Limb (tissue), 2 donors: ENCODE measurements at regions not wholly inside any gene's neighbourhood (a gene's known extent, or its start where the extent isn't known, plus 50 kb on each side); places are given as distances from the start of the nearest gene placed in this dataset.
A peak's percentile ranks its signal among the peaks of the same experiment; 100 is the strongest.
"Not testable (repeated sequence)": the region's sequence is repeated elsewhere in the genome, so short reads cannot be mapped to it uniquely, and the experiment has no call there.

ENCODE experiments used
- DNase-seq, 2 donors: peaks; one replicate each; pipeline ENCODE4 v3.0.0-alpha.2; 2016; ENCODE audit errors: extremely low spot score in 2 of 2

DNA sequence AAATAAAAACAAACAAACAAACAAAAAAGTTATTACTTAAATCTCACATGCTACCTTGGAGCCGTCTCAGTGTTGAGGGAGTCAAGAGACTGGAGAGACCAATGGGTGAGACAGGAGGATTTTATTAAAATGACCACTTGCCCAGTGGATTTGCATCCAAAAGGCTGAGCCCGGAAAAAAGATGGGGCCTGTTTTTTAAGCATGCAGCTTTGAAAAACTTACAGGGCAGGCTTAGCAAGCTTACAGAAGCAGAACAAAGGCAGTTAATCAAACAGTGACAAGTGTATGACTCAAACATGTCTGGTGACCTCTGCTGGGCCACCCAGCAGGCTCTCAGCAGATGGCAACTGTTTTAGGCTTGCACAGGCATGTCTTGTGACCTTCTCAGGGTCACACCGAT, 82.5 kb downstream of the POTEH start:
- DNase-seq: not testable (repeated sequence)

DNA sequence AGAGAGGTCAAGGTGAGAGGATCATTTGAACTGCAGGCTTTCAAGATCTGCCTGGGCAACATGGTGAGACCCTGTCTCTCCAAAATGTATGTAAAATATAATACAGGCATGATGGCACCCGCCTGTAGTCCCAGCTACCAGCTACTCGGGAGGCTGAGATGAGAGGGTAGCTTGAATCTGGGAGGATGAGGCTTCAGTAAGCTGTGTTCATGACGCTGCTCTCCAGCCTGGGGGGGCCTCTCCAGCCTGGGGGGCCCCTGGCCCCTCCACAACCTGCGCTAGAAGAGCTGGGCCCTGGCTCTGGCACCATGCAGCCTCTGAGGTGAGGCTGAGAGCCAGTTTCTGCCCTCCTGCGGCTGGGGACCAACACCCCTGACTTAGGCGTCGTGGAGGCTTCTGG, 85.3 kb downstream of the POTEH start:
- not testable (repeated sequence) for DNase-seq

DNA sequence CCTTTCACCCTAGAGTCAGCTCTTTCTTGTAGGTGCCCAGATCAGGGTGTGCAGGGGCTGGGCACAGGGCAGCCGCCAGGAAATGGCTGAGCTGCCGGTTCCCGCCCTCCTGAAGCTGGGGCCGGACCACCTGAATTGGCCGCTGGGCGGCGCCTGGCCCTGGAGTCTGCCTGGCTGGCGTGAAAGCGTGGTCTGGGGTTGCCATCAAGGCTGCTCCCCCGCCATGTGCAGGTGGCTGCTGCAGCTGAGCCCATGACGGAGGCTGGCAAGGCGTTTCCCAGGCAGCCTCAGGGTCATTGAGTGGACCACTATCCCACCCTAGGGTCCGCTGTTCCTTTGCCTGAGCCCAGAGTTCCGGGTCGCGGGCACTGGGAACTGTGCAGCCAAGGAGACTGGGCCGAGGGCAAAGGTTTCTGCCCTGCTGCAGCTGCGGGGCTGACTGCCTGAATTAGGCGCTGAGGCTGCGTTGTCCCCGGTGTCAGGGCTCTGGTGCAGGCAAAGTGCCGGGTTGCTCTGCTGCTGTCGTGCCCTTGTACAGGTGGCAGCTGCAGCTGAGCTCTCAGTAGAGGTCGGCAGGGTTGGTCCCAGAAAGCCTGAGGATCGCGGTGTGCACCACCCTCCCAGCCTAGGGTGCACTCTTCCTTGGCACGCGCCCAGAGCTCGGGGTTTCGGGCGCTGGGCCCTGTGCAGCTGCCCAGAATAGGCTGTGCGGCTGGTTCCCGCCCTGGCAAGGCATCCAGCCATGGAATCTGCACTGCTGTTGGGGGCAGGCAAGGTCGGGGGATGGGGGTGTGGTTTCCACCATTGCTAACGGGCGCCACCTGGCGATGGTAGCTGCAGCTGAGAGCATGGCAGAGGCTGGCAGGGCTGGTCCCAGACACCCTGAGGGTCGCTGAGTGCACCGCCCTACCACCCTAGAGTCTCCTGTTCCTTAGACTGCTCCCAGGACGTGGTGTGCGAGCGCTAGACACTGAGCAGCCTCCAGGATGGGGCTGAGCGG, 86.1 kb downstream of the POTEH start:
- peak in 1 of 2 donors; percentile 16 for DNase-seq

DNA sequence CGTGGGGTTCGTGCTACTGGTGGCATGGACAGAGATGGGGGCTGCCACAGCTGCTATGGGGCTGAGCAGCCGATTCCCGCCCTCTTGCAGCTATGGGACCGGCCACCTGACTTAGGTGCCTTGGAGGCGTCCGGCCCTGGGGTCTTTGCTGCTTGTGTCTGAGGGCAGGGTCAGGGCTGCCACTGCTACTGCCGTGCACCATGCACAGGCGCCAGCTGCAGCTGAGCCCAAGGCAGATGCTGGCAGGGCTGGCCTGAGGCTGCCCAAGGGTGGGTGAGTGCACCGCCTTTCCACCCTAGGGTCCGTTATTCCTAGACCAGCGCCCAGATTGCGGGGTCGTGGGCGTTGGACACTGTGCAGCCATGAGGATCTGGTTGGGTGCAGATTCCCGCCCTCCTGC, 86.9 kb downstream of the POTEH start:
- not testable (repeated sequence) for DNase-seq

DNA sequence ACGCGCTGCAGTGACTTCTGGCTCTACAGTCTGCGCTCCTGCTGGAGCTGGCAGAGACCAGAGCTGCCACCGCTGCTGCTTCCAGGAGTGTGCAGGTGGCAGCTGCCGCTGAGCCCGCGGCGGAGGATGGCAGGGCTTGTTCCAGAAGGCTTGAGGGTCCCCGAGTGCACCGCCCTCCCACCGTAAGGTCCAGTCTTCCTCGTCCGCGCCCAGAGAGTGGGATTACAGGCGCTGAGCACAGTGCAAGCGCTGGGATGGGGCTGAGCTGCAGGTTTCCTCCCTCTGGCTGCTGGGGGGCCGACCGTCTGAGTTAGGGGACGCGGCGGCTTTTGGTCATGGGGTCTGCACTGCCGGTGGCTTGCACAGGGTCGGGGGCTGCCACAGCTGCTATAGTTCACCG, 87.3 kb downstream of the POTEH start:
- DNase-seq: not testable (repeated sequence)

DNA sequence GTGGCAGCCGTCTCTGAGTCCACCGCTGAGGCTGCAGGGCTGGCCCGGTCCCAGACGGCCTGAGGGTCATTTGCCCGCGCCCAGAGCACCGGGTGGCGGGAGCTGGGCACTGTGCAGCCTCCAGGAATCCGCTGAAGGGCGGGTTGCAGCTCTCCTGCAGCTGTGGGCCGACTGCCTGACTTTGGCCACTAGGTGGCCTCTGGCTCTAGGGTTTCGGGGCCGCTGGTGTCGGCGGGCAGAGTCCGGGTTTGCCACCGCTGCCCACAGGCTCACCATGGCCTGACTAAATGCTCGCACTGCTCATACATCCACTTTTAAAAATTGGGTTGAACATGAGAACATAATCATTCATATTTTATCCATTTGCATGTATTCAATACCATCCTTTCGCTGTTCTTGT, 87.7 kb downstream of the POTEH start:
- DNase-seq: not testable (repeated sequence)

DNA sequence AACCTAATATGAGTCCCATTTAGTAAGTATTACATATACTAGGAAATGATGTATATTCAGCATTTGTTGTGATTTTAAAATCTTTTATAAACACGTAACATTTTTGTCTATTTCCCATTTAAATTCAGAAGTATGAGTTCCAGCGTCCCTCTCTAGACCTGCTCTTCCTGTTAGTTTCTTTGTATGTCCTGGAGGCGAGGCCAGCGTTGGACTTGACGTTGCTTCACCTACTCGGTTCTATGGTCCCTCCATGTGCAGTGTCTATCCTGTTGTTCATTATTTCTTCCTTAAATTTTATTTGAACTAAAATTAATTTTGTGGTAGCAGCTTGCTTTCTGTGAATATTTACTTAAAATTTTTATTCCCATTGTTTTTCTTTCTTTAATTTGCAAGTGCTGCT, 88.5 kb downstream of the POTEH start:
- DNase-seq: not testable (repeated sequence)

DNA sequence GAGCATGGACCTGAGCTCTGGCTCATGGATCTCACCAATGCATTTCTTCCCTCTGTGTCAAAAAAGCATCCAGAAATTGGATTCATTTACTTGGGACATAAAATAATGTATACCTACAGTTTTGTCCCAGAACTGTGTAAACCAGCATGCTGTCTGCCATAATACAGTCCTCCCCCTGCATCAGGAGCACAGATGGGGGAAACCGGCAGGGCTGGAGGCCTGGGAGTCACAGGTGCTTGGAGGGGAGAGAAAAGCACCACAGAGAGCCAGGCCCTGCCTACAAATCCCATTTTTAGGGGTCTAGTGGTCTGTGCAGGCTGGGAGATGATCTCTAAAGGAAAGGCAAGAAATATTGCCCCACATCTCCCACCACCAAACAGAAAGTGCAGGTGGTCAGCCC, 91.8 kb downstream of the POTEH start:
- not testable (repeated sequence) for DNase-seq

DNA sequence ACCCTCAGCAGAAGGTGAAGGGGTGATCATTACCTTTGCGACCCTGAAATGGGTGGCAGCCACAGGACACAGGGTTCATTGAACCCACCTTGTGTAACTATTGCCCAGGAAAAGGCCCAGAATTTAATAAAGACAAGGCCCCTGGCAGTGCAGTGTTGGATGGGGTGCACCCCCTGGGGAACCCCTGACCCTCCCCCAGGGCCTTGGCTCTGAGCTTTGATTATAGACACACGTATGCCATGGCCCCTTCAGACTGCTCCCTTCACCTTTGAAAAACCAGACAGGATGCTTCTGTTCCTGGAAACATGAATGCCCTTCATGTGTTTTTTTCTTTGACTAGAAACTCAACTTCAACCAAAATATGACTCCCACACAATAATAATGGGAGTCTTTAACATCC, 93.1 kb downstream of the POTEH start:
- not testable (repeated sequence) for DNase-seq

DNA sequence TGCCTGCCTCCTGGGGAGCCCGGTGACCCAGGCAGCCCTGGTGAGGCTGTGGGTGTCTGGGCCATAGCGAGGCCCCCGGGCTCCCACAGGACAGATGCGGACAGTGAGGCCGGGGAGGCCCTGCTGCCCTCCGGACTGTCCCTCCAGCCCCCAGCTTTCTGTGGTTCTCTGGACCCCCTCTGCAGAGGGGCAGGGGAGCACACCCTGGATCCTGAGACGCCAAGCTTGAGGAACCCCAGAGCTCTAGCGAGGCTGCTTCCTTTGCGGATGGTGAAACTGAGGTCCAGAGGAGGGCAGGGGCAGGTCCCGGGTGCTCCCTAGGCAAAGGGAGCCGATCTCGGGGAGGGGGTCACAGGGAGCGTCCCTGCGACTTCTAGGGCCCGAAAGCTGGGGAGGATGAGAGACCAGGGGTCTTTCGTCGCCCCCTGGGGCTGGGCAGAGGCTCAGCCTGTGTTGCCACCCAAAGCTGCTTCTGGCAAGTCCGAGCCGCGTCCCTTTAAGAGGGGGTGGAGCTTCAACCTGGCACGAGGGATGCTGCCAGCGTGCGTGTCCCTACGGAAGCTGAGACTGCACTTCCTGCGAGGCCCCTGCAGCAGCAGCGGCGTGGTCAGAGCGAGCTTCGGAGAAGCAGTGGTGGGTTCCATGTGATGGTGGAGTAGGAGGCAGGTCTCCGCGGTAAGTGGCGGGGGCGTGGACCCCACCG, 94.7 kb downstream of the POTEH start:
- not testable (repeated sequence) for DNase-seq

DNA sequence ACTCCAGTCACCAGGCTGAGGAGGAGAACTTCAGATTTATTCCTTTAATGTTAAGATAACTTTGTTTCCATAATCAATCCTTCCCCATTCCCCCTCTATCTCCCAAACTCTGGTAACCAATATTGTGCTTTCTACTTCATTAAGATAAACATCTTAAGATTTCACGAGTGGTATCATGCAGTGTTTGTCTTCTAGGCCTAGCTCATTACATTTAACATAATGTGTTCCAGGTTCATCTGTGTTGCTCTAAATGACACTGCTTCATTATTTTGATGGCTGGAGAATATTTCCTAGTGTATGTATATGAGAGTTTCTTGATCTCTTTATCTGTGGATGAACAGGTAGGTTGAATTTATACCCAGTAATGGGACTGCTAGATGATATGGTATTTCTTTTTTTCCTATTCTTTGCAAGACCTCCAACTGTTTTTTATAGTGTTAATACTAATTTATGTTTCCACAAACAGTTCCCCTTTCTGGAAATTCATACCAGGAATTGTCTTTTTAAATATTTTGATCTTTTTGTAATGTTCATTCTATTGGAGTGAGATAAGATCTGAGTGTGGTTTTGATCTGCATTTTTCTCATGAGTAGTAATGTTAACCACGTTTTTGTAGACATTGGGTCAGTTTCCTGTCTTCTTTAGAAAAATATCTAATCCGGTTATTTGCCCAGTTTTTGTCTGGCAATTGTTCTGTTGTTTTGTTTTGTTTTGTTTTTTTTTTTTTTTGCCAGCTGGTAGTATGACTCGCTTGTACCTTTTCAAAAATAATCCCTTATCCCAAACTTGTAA, 97.3 kb downstream of the POTEH start:
- DNase-seq: not testable (repeated sequence)

DNA sequence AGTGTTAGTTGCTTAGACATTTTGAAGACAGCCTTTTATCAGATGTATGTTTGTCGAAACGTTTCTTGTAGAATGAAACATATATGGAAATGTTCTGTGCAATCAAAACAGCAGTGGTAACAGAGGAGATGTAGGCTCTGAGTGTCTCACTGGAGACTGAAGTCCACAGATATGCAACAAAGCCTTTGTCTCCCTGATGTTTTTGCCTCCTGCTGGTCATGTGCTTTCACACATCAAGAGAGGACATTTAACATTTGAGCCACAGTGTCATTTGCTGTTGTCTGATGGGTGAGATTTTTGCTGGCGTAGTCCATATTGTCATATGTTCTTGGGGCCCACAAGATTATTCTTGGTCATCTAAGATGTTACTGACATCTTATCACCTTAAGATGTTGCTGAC, 101.7 kb downstream of the POTEH start:
- not testable (repeated sequence) for DNase-seq

DNA sequence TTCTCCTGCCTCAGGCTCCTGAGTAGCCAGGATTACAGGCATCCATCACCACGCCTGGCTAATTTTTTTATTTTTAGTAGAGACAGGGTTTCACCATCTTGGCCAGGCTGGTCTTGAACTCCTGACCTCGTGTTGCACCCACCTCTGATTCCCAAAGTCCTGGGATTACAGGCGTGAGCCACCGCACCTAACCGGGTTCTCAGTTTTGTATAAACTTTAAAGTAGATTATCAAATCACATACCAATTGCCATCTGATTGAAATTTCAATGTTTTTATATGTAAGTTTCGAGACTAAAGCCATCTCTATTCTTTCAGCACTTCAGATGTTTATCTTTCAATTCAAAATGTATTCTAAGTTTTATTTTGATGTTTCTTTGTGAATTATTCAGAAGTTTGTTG, 110.1 kb downstream of the POTEH start:
- not testable (repeated sequence) for DNase-seq

DNA sequence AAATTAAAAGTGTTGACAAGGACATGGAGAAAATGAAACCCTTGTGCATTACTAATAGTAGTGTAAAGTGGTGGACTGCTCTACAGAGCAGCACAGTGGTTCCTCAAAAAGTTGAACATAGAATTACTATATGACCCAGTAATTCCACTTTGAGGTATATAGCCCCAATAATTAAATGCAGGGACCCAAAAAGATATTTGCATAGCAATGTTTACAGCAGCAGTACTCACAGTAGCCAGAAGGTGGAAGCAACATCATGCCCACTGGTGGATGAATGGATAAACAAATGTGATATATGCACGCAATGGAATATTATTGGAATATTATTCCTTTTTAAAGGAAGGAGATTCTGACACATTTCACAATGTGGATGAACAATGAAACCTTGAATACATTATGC, 121.3 kb downstream of the POTEH start:
- not testable (repeated sequence) for DNase-seq

DNA sequence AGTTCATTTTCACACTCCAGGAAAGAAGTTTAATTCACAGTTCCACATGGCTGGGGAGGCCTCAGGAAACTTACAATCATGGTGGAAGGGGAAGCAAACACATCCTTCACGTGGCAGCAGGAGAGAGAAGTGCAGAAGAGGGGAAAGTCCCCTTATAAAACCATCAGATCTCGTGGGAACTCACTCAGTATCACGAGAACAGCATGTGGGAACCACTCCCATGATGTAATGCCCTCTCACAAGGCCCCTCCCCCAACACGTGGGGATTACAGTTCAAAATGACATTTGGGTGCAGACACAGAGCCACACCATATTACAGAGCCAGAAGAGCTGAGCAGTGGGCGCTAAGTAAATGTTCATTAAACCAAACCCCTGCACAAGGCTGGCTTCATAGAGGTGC, 126.0 kb downstream of the POTEH start:
- not testable (repeated sequence) for DNase-seq

DNA sequence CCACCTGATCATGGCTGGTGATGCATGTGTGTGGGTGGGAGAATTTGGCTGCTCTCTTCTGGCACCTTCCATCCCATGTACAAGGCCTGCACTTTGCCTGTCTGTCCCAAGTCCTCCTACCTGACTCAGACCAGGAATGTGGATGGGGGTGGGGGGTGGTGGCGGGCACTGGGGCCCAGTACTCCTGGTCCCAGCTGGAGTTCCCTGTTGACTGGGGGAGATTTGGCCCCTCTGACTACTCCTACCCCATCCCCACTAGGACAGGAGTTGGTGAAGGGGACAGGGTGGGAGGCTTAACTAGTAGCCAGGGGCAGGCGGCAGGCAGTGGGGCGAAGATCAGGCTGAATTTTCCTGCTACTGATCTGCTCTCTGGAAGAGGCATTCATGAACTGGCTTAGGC, 126.6 kb downstream of the POTEH start:
- DNase-seq: not testable (repeated sequence)

DNA sequence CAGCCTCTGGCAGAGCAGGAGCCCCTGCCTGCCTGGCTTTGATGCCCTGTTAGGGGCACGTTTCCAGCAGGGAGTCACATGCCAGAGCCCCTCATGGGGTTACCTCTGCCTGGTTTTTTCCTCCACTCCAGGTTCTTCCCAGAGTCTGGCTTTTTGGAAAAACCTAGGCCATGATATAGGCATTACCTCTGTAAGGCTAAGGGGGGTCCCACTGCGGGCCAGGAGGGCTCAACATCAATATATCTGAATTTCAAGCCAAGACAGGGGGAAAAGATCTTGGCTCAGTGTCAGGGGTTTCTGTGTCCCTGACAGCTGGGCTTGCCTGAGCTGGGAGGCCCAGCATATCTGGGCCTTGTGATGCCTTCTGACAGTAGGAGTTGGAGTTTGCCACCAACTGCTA, 127.4 kb downstream of the POTEH start:
- not testable (repeated sequence) for DNase-seq

DNA sequence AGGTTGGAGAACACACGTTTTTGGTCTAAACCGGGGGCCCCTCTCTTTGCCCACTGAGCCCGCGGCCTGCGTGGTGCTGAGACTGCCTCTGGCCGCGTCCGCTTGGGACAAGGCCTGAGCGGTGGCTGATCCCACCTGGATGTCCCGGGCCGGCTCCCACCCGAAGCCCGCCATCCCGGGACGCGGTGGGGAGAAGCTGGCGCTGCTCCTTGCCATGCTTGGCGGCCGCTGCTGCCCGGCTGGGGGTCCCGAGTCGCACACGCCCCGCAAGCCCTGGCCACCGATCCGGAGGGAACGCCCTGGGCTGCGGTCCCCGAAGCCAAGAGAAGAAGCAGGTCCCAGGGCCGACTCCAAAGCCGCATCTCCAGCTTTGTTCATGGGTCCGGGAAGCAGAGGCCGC, 130.1 kb downstream of the POTEH start:
- DNase-seq: not testable (repeated sequence)

DNA sequence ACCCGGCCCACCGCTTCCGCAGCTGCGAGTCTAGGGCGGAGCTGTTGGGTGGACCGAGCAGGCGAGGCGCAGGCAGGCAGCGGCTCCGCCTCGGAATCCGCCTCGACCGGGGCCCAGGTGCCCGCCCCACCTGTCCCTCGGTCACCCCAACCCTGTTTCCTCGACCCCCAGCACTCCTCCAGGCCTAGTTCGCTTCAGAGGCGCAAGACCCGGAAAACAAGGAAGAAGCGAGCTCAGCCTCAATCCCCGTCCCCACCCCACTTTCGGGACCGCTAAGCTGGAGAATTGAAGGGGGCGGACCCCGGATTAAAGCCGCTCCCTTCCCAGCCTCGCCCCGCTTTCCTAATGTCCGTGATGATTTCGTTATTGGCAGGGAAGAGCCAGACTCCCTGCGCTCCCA, 131.3 kb downstream of the POTEH start:
- DNase-seq: not testable (repeated sequence)

DNA sequence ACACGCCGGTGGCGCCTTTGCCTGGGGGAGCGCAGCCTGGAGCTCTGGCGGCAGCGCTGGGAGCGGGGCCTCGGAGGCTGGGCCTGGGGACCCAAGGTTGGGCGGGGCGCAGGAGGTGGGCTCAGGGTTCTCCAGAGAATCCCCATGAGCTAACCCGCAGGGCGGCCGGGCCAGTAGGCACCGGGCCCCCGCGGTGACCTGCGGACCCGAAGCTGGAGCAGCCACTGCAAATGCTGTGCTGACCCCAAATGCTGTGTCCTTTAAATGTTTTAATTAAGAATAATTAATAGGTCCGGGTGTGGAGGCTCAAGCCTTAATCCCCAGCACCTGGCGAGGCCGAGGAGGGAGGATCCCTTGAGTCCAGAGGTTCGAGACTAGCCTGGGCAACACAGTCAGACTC, 132.2 kb downstream of the POTEH start:
- not testable (repeated sequence) for DNase-seq

DNA sequence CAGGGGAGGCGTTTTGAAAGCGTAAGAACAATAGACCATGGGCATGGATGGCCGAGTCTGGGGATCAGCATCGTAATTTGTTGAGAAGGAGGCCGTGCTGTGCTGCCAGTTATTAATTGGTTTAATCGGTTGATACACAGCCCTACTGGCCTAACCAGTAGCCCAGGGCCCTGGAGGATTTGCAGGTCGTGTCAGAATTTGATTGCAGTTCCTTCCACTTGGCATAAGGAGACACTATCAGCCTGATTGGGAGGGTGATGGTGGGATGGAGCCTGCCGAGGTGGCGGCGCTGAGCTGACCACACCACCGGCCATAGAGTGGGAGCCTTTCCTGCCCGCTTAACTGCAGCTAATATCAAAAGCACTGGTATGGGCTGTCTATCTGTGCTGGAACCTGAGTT, 133.4 kb downstream of the POTEH start:
- DNase-seq: not testable (repeated sequence)

DNA sequence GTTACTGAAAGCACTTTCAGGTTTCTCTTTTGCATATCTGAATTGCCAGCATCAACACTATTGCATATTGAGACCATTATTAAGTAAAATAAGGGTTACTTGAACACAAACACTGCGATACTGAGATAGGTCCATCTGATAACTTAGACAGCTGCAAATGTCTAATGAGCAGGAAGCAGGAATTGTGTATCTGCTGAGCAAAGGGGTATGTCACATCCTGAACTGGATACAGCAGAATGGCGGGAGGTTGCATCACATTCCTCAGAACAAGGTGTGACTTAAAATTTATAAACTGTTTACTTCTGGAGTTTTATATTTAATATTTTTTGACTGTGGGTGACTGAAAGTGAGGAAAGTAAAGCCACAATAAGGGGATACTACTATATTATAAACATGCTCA, 142.4 kb downstream of the POTEH start:
- DNase-seq: not testable (repeated sequence)
